SK-N-MC (cell line): ENCODE measurements at regions not wholly inside any gene's neighbourhood (a gene's known extent, or its start where the extent isn't known, plus 50 kb on each side); places are given as distances from the start of the nearest gene placed in this dataset.
"Not testable (repeated sequence)": the region's sequence is repeated elsewhere in the genome, so short reads cannot be mapped to it uniquely, and the experiment has no call there.

Experiments used
- EZH2 ChIP-seq: fragments of 200-600 bp; sonication (generic); IDR thresholded peaks from one replicate; pipeline ENCODE4 v1.6.1; 2017; ENCODE audit warnings: antibody characterized with exemption
- POLR2AphosphoS5 ChIP-seq: IDR thresholded peaks from 2 replicates; pipeline ENCODE4 v1.6.1; 2012; ENCODE audit warnings: mild to moderate bottlenecking, low read depth, low read length, borderline replicate concordance

GRCh38 chr5:34185572-34185971 lies 142.6 kb upstream of the C1QTNF3 start:
- TF ChIP-seq POLR2AphosphoS5, EZH2: not testable (repeated sequence)
